Activated naive CD4-positive, alpha-beta T cell treated with anti-CD3 and anti-CD28 coated beads, Interleukin-2, amount 10 ng/mL, durations not matched to agents 7 days and 5 days (primary cell): ENCODE measurements at regions not wholly inside any gene's neighbourhood (a gene's known extent, or its start where the extent isn't known, plus 50 kb on each side); places are given as distances from the start of the nearest gene placed in this dataset.
"Not testable (repeated sequence)": the region's sequence is repeated elsewhere in the genome, so short reads cannot be mapped to it uniquely, and the experiment has no call there.

Source experiments
- CTCF ChIA-PET: fragments of 350-600 bp; sonication (Branson Sonifier 250); formaldehyde crosslinking; loops from one replicate; lab custom pipeline; 2021; ENCODE audit warnings: antibody characterized with exemption; lab: Charles Lee
- DNase-seq: peaks from one replicate; pipeline ENCODE4 v3.0.0-alpha.2; 2020
- H3K27ac Mint-ChIP-seq: one replicate; pipeline ENCODE4 v1.8.0; 2021; ENCODE audit warnings: mild to moderate bottlenecking, moderate library complexity, mixed read lengths
- H3K27me3 Mint-ChIP-seq: one replicate; pipeline ENCODE4 v1.8.0; 2021; ENCODE audit warnings: mild to moderate bottlenecking, mixed read lengths
- H3K36me3 Mint-ChIP-seq: one replicate; pipeline ENCODE4 v1.8.0; 2021; ENCODE audit warnings: mixed read lengths
- H3K4me1 Mint-ChIP-seq: one replicate; pipeline ENCODE4 v1.8.0; 2021; ENCODE audit warnings: mixed read lengths
- H3K4me3 Mint-ChIP-seq: one replicate; pipeline ENCODE4 v1.8.0; 2021; ENCODE audit warnings: mild to moderate bottlenecking, moderate library complexity, mixed read lengths
- H3K9me3 Mint-ChIP-seq: one replicate; pipeline ENCODE4 v1.8.0; 2021; ENCODE audit warnings: mixed read lengths

- DNase-seq: no peak
- Mint-ChIP-seq H3K27me3 (no peaks in the 10 kb centered on the region), H3K36me3 (no peaks in the 10 kb centered on the region), H3K9me3 (peaks cover 7% of the 10 kb centered on the region), H3K4me1 (no peaks in the 10 kb centered on the region), H3K27ac (no peak overlapping the region), H3K4me3 (no peak overlapping the region)
- CTCF ChIA-PET: interaction anchor here (0.8 kb wide), 1 partner anchor 23 kb away, joined by 3 read pairs; no protein-coding TSS in a partner anchor
Observed at GRCh38 chr4:79663865-79664264, 255.8 kb upstream of the GK2 start.

- CTCF ChIA-PET: no interaction called here
- no peak for DNase-seq
- no peak overlapping the region for H3K27ac Mint-ChIP-seq
- H3K27me3 Mint-ChIP-seq: no peaks in the 10 kb centered on the region
- H3K9me3 Mint-ChIP-seq: peaks cover 9% of the 10 kb centered on the region
- no peaks in the 10 kb centered on the region for H3K4me1 Mint-ChIP-seq
- H3K4me3 Mint-ChIP-seq: no peak overlapping the region
- H3K36me3 Mint-ChIP-seq: no peaks in the 10 kb centered on the region
Observed at GRCh38 chr4:79663141-79663540, 255.1 kb upstream of the GK2 start.

GRCh38 chr4:79662651-79663050, 254.6 kb upstream of the GK2 start:
- Mint-ChIP-seq H3K36me3 (no peaks in the 10 kb centered on the region), H3K9me3 (peaks cover 9% of the 10 kb centered on the region), H3K27ac (no peak overlapping the region), H3K4me3 (no peak overlapping the region), H3K4me1 (no peaks in the 10 kb centered on the region), H3K27me3 (no peaks in the 10 kb centered on the region)
- DNase-seq: no peak
- CTCF ChIA-PET: no interaction called here

GRCh38 chr4:79661196-79661595, 253.2 kb upstream of the GK2 start:
- Mint-ChIP-seq H3K27me3 (no peaks in the 10 kb centered on the region), H3K36me3 (no peaks in the 10 kb centered on the region), H3K27ac (no peak overlapping the region), H3K4me1 (no peaks in the 10 kb centered on the region), H3K9me3 (peaks cover 9% of the 10 kb centered on the region), H3K4me3 (no peak overlapping the region)
- DNase-seq: no peak
- CTCF ChIA-PET: no interaction called here

- DNase-seq, H3K4me3 Mint-ChIP-seq, H3K27ac Mint-ChIP-seq, H3K4me1 Mint-ChIP-seq, H3K27me3 Mint-ChIP-seq, H3K36me3 Mint-ChIP-seq, CTCF ChIA-PET, H3K9me3 Mint-ChIP-seq: not testable (repeated sequence)
Observed at GRCh38 chr4:79659308-79659870, 251.4 kb upstream of the GK2 start.

GRCh38 chr4:79657379-79657778, 249.4 kb upstream of the GK2 start:
- Mint-ChIP-seq H3K27ac (no peak overlapping the region), H3K4me1 (no peaks in the 10 kb centered on the region), H3K4me3 (no peak overlapping the region), H3K27me3 (no peaks in the 10 kb centered on the region), H3K36me3 (no peaks in the 10 kb centered on the region), H3K9me3 (peaks cover 9% of the 10 kb centered on the region)
- no peak for DNase-seq
- CTCF ChIA-PET: no interaction called here

- CTCF ChIA-PET: no interaction called here
- DNase-seq: no peak
- no peaks in the 10 kb centered on the region for H3K4me1 Mint-ChIP-seq
- no peak overlapping the region for H3K27ac Mint-ChIP-seq
- no peaks in the 10 kb centered on the region for H3K27me3 Mint-ChIP-seq
- no peak overlapping the region for H3K4me3 Mint-ChIP-seq
- no peaks in the 10 kb centered on the region for H3K36me3 Mint-ChIP-seq
- peaks cover 2% of the 10 kb centered on the region for H3K9me3 Mint-ChIP-seq
Observed at GRCh38 chr4:79653871-79654270, 245.8 kb upstream of the GK2 start.

- CTCF ChIA-PET: no interaction called here
- no peaks in the 10 kb centered on the region for H3K4me1 Mint-ChIP-seq
- no peak for DNase-seq
- H3K27ac Mint-ChIP-seq: no peak overlapping the region
- no peaks in the 10 kb centered on the region for H3K36me3 Mint-ChIP-seq
- no peaks in the 10 kb centered on the region for H3K27me3 Mint-ChIP-seq
- no peaks in the 10 kb centered on the region for H3K9me3 Mint-ChIP-seq
- H3K4me3 Mint-ChIP-seq: no peak overlapping the region
Observed at GRCh38 chr4:79652738-79653137, 244.7 kb upstream of the GK2 start.

- Mint-ChIP-seq H3K4me1 (no peaks in the 10 kb centered on the region), H3K36me3 (no peaks in the 10 kb centered on the region), H3K27me3 (no peaks in the 10 kb centered on the region), H3K27ac (no peak overlapping the region), H3K4me3 (no peak overlapping the region), H3K9me3 (no peaks in the 10 kb centered on the region)
- CTCF ChIA-PET: no interaction called here
- no peak for DNase-seq
Observed at GRCh38 chr4:79652232-79652631, 244.2 kb upstream of the GK2 start.

- DNase-seq: no peak
- H3K36me3 Mint-ChIP-seq: no peaks in the 10 kb centered on the region
Observed at GRCh38 chr4:79651456-79651855, 243.4 kb upstream of the GK2 start.

GRCh38 chr4:79650794-79651431, 242.9 kb upstream of the GK2 start:
- Mint-ChIP-seq H3K27me3 (no peaks in the 10 kb centered on the region), H3K36me3 (no peaks in the 10 kb centered on the region), H3K4me3 (no peak overlapping the region), H3K9me3 (no peaks in the 10 kb centered on the region), H3K27ac (no peak overlapping the region), H3K4me1 (no peaks in the 10 kb centered on the region)
- CTCF ChIA-PET: no interaction called here
- no peak for DNase-seq

More at GRCh38 chr4:79651456-79651855, 243.4 kb upstream of the GK2 start:
- Mint-ChIP-seq H3K4me1 (no peaks in the 10 kb centered on the region), H3K27ac (no peak overlapping the region), H3K27me3 (no peaks in the 10 kb centered on the region), H3K4me3 (no peak overlapping the region), H3K9me3 (no peaks in the 10 kb centered on the region)
- CTCF ChIA-PET: no interaction called here

- H3K4me3 Mint-ChIP-seq: no peak overlapping the region
- H3K27me3 Mint-ChIP-seq: no peaks in the 10 kb centered on the region
- H3K9me3 Mint-ChIP-seq: no peaks in the 10 kb centered on the region
- no peak overlapping the region for H3K27ac Mint-ChIP-seq
- H3K36me3 Mint-ChIP-seq: no peaks in the 10 kb centered on the region
- no peak for DNase-seq
- no peaks in the 10 kb centered on the region for H3K4me1 Mint-ChIP-seq
- CTCF ChIA-PET: no interaction called here
Observed at GRCh38 chr4:79650217-79650616, 242.2 kb upstream of the GK2 start.

- CTCF ChIA-PET: no interaction called here
- no peak for DNase-seq
- Mint-ChIP-seq H3K27me3 (no peaks in the 10 kb centered on the region), H3K4me3 (no peak overlapping the region), H3K36me3 (no peaks in the 10 kb centered on the region), H3K4me1 (no peaks in the 10 kb centered on the region), H3K9me3 (no peaks in the 10 kb centered on the region), H3K27ac (no peak overlapping the region)
Observed at GRCh38 chr4:79645942-79646341, 237.9 kb upstream of the GK2 start.

GRCh38 chr4:79638735-79639134, 230.7 kb upstream of the GK2 start:
- Mint-ChIP-seq H3K4me3 (no peak overlapping the region), H3K27ac (no peak overlapping the region), H3K36me3 (no peaks in the 10 kb centered on the region), H3K9me3 (no peaks in the 10 kb centered on the region), H3K4me1 (no peaks in the 10 kb centered on the region), H3K27me3 (no peaks in the 10 kb centered on the region)
- CTCF ChIA-PET: no interaction called here
- DNase-seq: no peak

GRCh38 chr4:79636991-79637390, 229.0 kb upstream of the GK2 start:
- no peak for DNase-seq
- Mint-ChIP-seq H3K27ac (no peak overlapping the region), H3K27me3 (no peaks in the 10 kb centered on the region), H3K9me3 (no peaks in the 10 kb centered on the region), H3K36me3 (no peaks in the 10 kb centered on the region), H3K4me3 (no peak overlapping the region), H3K4me1 (no peaks in the 10 kb centered on the region)
- CTCF ChIA-PET: no interaction called here
